Upper lobe of left lung (tissue), 6 donors: ENCODE measurements at regions not wholly inside any gene's neighbourhood (a gene's known extent, or its start where the extent isn't known, plus 50 kb on each side); places are given as distances from the start of the nearest gene placed in this dataset.

Experiments
- ATAC-seq, 2 donors: fragments of 200-7000 bp; cut with Tn5 transposase; one replicate each; pipeline ENCODE4 v1.9.1; 2022; ENCODE audit warnings: mild to moderate bottlenecking in 2 of 2, moderate library complexity in 2 of 2; ENCODE audit not compliant: low FRiP score in 2 of 2
- DNase-seq, 2 donors: peaks; one replicate each; pipeline ENCODE4 v3.0.0-alpha.2; 2019 to 2020
- H3K27ac ChIP-seq, 4 donors: fragments of 200-600 bp; sonication (generic); one replicate each; pipeline ENCODE4 v1.5.1; 2016 to 2019
- H3K27me3 ChIP-seq, 4 donors: fragments of 200-600 bp; sonication (generic); one replicate each; pipeline ENCODE4 v1.5.1; 2017 to 2019
- H3K36me3 ChIP-seq, 4 donors: fragments of 200-600 bp; sonication (generic); one replicate each; pipeline ENCODE4 v1.5.1; 2016 to 2019
- H3K4me1 ChIP-seq, 4 donors: fragments of 200-600 bp; sonication (generic); one replicate each; pipeline ENCODE4 v1.5.1; 2018 to 2019
- H3K4me3 ChIP-seq, 4 donors: fragments of 200-600 bp; sonication (generic); one replicate each; pipeline ENCODE4 v1.5.1; 2017 to 2019; ENCODE audit warnings: mild to moderate bottlenecking in 2 of 4, moderate library complexity in 1 of 4
- H3K9me3 ChIP-seq, 4 donors: fragments of 200-600 bp; sonication (generic); one replicate each; pipeline ENCODE4 v1.5.1; 2018 to 2019
- CTCF ChIP-seq, 6 experiments: fragments of 450-650 bp in 4 of 6; fragments of 200-600 bp in 2 of 6; sonication (generic) in 2 of 6; IDR thresholded peaks; one replicate each; pipeline ENCODE4 v1.5.1; 2016 to 2019; ENCODE audit warnings: antibody characterized with exemption in 6 of 6
- EP300 ChIP-seq, 4 donors: sonication (generic); formaldehyde crosslinking; IDR thresholded peaks; one replicate each; pipeline ENCODE4 v1.5.1; 2017; ENCODE audit warnings: antibody characterized with exemption in 4 of 4, control low read depth in 2 of 4
- POLR2A ChIP-seq, 4 donors: fragments of 450-650 bp; IDR thresholded peaks; one replicate each; pipeline ENCODE4 v1.5.1; 2016 to 2017; ENCODE audit warnings: antibody characterized with exemption in 4 of 4, mild to moderate bottlenecking in 2 of 4
- POLR2AphosphoS5 ChIP-seq, 2 donors: sonication (generic); formaldehyde crosslinking; IDR thresholded peaks; one replicate each; pipeline ENCODE4 v1.5.1; 2017; ENCODE audit warnings: antibody characterized with exemption in 2 of 2
- WGBS, 2 donors: methylation state at CpG; one replicate each; pipeline ENCODE4 v1.1.5; 2017 to 2018; 5-methylcytosine and 5-hydroxymethylcytosine counted together
- donor health status: DM: no; HTN: no; CAD: no; lungs with moderate emphysema.
- donor health status: DM: no; HTN: yes; CAD: no; lungs with severe emphysema.

GRCh38 chr5:63043792-63044191 lies 465.2 kb downstream of the LRRC70 start:
- DNase-seq, result no peak
- H3K4me1 ChIP-seq, result no peaks in the 10 kb centered on the region
- no peak overlapping the region for H3K27ac ChIP-seq
- WGBS, 2 donors, result 28 to 66% methylated on average over 2 of the region's 2 CpGs
- no peaks in the 10 kb centered on the region for H3K9me3 ChIP-seq
- no peaks in the 10 kb centered on the region for H3K36me3 ChIP-seq
- no peak overlapping the region for H3K4me3 ChIP-seq
- ATAC-seq, result no peak
- TF ChIP-seq CTCF (IDR thresholded peaks at IDR 0.05) (no peak), POLR2A (IDR thresholded peaks at IDR 0.05) (no peak), POLR2AphosphoS5 (IDR thresholded peaks at IDR 0.05) (no peak), EP300 (IDR thresholded peaks at IDR 0.05) (no peak)
- H3K27me3 ChIP-seq, result no peaks in the 10 kb centered on the region

GRCh38 chr5:63032343-63032742 lies 453.7 kb downstream of the LRRC70 start:
- Histone ChIP-seq H3K36me3 (no peaks in the 10 kb centered on the region), H3K4me3 (no peak overlapping the region), H3K27me3 (no peaks in the 10 kb centered on the region), H3K27ac (no peak overlapping the region), H3K4me1 (no peaks in the 10 kb centered on the region), H3K9me3 (peaks cover 0 to 24% (median 13%) of the 10 kb centered on the region in 4 donors)
- WGBS, 2 donors, result 92 to 100% methylated on average over 2 of the region's 2 CpGs
- DNase-seq, result no peak
- ATAC-seq, result no peak
- TF ChIP-seq EP300 (IDR thresholded peaks at IDR 0.05), result no peak
- TF ChIP-seq POLR2A (IDR thresholded peaks at IDR 0.05), result no peak
- TF ChIP-seq CTCF (IDR thresholded peaks at IDR 0.05), result no peak
- TF ChIP-seq POLR2AphosphoS5 (IDR thresholded peaks at IDR 0.05), result no peak

GRCh38 chr5:63029891-63030290 lies 451.3 kb downstream of the LRRC70 start:
- WGBS, 2 donors, result 23 to 28% methylated on average over 3 of the region's 3 CpGs
- no peak for ATAC-seq
- Histone ChIP-seq H3K27ac (no peak overlapping the region), H3K9me3 (peaks cover 0 to 24% (median 13%) of the 10 kb centered on the region in 4 donors), H3K4me3 (no peak overlapping the region), H3K27me3 (no peaks in the 10 kb centered on the region), H3K4me1 (no peaks in the 10 kb centered on the region), H3K36me3 (no peaks in the 10 kb centered on the region)
- TF ChIP-seq CTCF (IDR thresholded peaks at IDR 0.05) (no peak), POLR2A (IDR thresholded peaks at IDR 0.05) (no peak), POLR2AphosphoS5 (IDR thresholded peaks at IDR 0.05) (no peak), EP300 (IDR thresholded peaks at IDR 0.05) (no peak)
- DNase-seq, result no peak

GRCh38 chr5:63025679-63026078 lies 447.1 kb downstream of the LRRC70 start:
- Histone ChIP-seq H3K4me1 (no peaks in the 10 kb centered on the region), H3K9me3 (no peaks in the 10 kb centered on the region), H3K27ac (no peak overlapping the region), H3K27me3 (no peaks in the 10 kb centered on the region), H3K36me3 (no peaks in the 10 kb centered on the region), H3K4me3 (no peak overlapping the region)
- no peak for DNase-seq
- TF ChIP-seq EP300 (IDR thresholded peaks at IDR 0.05) (no peak), POLR2AphosphoS5 (IDR thresholded peaks at IDR 0.05) (no peak), CTCF (IDR thresholded peaks at IDR 0.05) (no peak), POLR2A (IDR thresholded peaks at IDR 0.05) (no peak)
- no peak for ATAC-seq
- 65 to 78% methylated on average over 3 of the region's 3 CpGs for WGBS, 2 donors

- Histone ChIP-seq H3K27ac (no peak overlapping the region), H3K27me3 (no peaks in the 10 kb centered on the region), H3K36me3 (no peaks in the 10 kb centered on the region), H3K4me3 (no peak overlapping the region), H3K9me3 (no peaks in the 10 kb centered on the region), H3K4me1 (no peaks in the 10 kb centered on the region)
- 92 to 100% methylated on average over 1 of the region's 1 CpG for WGBS, 2 donors
- DNase-seq (no peak), ATAC-seq (no peak)
- TF ChIP-seq EP300 (IDR thresholded peaks at IDR 0.05) (no peak), POLR2AphosphoS5 (IDR thresholded peaks at IDR 0.05) (no peak)
These were observed 443.8 kb downstream of the LRRC70 start for GRCh38 chr5:63022403-63022802.
